NAMALWA (cell line): ENCODE measurements at regions not wholly inside any gene's neighbourhood (a gene's known extent, or its start where the extent isn't known, plus 50 kb on each side); places are given as distances from the start of the nearest gene placed in this dataset.

Source experiments
- DNase-seq: peaks from one replicate; pipeline ENCODE4 v3.0.0-alpha.2; 2015; ENCODE audit warnings: low spot score

- no peak for DNase-seq
Observed at GRCh38 chr18:41753826-41754225, 201.2 kb upstream of the PIK3C3 start.

GRCh38 chr18:41752826-41753225, 202.2 kb upstream of the PIK3C3 start:
- no peak for DNase-seq

GRCh38 chr18:41751652-41752051, 203.4 kb upstream of the PIK3C3 start:
- DNase-seq = no peak

GRCh38 chr18:41751161-41751560, 203.9 kb upstream of the PIK3C3 start:
- DNase-seq = no peak

GRCh38 chr18:41747723-41748242, 207.3 kb upstream of the PIK3C3 start:
- no peak for DNase-seq

- peak; percentile 46 for DNase-seq
Observed at GRCh38 chr18:41745166-41746049, 209.6 kb upstream of the PIK3C3 start.

- DNase-seq = no peak
Observed at GRCh38 chr18:41744421-41745030, 210.5 kb upstream of the PIK3C3 start.

- DNase-seq = no peak
Observed at GRCh38 chr18:41737218-41737617, 217.8 kb upstream of the PIK3C3 start.

- no peak for DNase-seq
Observed at GRCh38 chr18:41734917-41735316, 220.1 kb upstream of the PIK3C3 start.

- DNase-seq = no peak
Observed at GRCh38 chr18:41732356-41732755, 222.7 kb upstream of the PIK3C3 start.

- DNase-seq = no peak
Observed at GRCh38 chr18:41731884-41732283, 223.2 kb upstream of the PIK3C3 start.

GRCh38 chr18:41724195-41724594, 230.8 kb upstream of the PIK3C3 start:
- no peak for DNase-seq

- DNase-seq = no peak
Observed at GRCh38 chr18:41721103-41721790, 233.8 kb upstream of the PIK3C3 start.

GRCh38 chr18:41720226-41720625, 234.8 kb upstream of the PIK3C3 start:
- DNase-seq = no peak

- DNase-seq = no peak
Observed at GRCh38 chr18:41719808-41720207, 235.2 kb upstream of the PIK3C3 start.

- no peak for DNase-seq
Observed at GRCh38 chr18:41714872-41715271, 240.2 kb upstream of the PIK3C3 start.

- no peak for DNase-seq
Observed at GRCh38 chr18:41713969-41714825, 240.8 kb upstream of the PIK3C3 start.

- DNase-seq = no peak
Observed at GRCh38 chr18:41706301-41706700, 248.7 kb upstream of the PIK3C3 start.

- DNase-seq = no peak
Observed at GRCh38 chr18:41703744-41704530, 251.1 kb upstream of the PIK3C3 start.

GRCh38 chr18:41700416-41700815, 254.6 kb upstream of the PIK3C3 start:
- DNase-seq = no peak

- DNase-seq = no peak
Observed at GRCh38 chr18:41695441-41695840, 259.6 kb upstream of the PIK3C3 start.
